T-cell (primary cell): ENCODE measurements at regions not wholly inside any gene's neighbourhood (a gene's known extent, or its start where the extent isn't known, plus 50 kb on each side); places are given as distances from the start of the nearest gene placed in this dataset.

Experiments
- ATAC-seq, 4 experiments: fragments of 200-7000 bp in 3 of 4; fragments of 150-1000 bp in 1 of 4; cut with Tn5 transposase; replicated peaks in 1 of 4; 1 replicate in 3 of 4; 2 replicates in 1 of 4; pipeline ENCODE4 v1.10.0; 2021; ENCODE audit warnings: moderate library complexity in 3 of 4, mild to moderate bottlenecking in 2 of 4, moderate number of reproducible peaks in 1 of 4
- CTCF ChIA-PET, 2 donors: fragments of 300-600 bp; sonication (Branson Sonifier 250); formaldehyde crosslinking; loops; one replicate each; lab custom pipeline; 2022; ENCODE audit warnings: antibody characterized with exemption in 2 of 2; lab: Charles Lee
- POLR2A ChIA-PET, 2 donors: fragments of 300-600 bp; sonication (Branson Sonifier 250); formaldehyde crosslinking; loops; one replicate each; lab custom pipeline; 2022; ENCODE audit warnings: antibody characterized with exemption in 2 of 2; lab: Charles Lee
- DNase-seq, 35 experiments: peaks; one replicate each; pipeline versions ENCODE4 v3.0.0 to v3.0.0-alpha.2; 2013 to 2023
- H3K27ac ChIP-seq: one replicate; pipeline ENCODE4 v1.5.1; 2013; ENCODE audit warnings: low read length
- H3K27me3 ChIP-seq, 2 experiments: replicated peaks in 1 of 2; 1 replicate in 1 of 2; 2 replicates in 1 of 2; pipeline versions ENCODE4 v1.6.1 to v1.7.0; 2013; ENCODE audit warnings: low read length in 1 of 2, mixed read lengths in 1 of 2; ENCODE audit not compliant: control insufficient read depth in 2 of 2, insufficient read depth in 2 of 2; ENCODE audit errors: extremely low read depth in 1 of 2
- H3K36me3 ChIP-seq, 2 donors: 1 replicate in 1 of 2; 2 replicates in 1 of 2; pipeline versions ENCODE4 v1.6.1 to v1.7.0; 2013; ENCODE audit warnings: low read length in 1 of 2; ENCODE audit not compliant: control insufficient read depth in 2 of 2, insufficient read depth in 1 of 2; ENCODE audit errors: extremely low read depth in 1 of 2
- H3K4me1 ChIP-seq, 2 experiments: 1 replicate in 1 of 2; 2 replicates in 1 of 2; pipeline versions ENCODE4 v1.6.1 to v1.7.0; 2013; ENCODE audit warnings: low read length in 2 of 2, mixed read lengths in 1 of 2; ENCODE audit not compliant: insufficient read depth in 2 of 2, control insufficient read depth in 1 of 2; ENCODE audit errors: extremely low read depth in 1 of 2
- H3K4me3 ChIP-seq, 2 donors: 1 replicate in 1 of 2; 2 replicates in 1 of 2; pipeline versions ENCODE4 v1.5.1 to v1.7.0; 2013; ENCODE audit warnings: mild to moderate bottlenecking in 2 of 2, low read length in 1 of 2, moderate library complexity in 1 of 2; ENCODE audit not compliant: control insufficient read depth in 1 of 2; ENCODE audit errors: extremely low read depth in 1 of 2
- H3K9me3 ChIP-seq: 2 replicates; pipeline ENCODE4 v1.7.0; 2013
- H3K27ac Mint-ChIP-seq, 2 donors: one replicate each; pipeline ENCODE4 v1.8.0; 2020 to 2021; ENCODE audit warnings: mild to moderate bottlenecking in 2 of 2, mixed read lengths in 2 of 2
- H3K27me3 Mint-ChIP-seq, 2 donors: one replicate each; pipeline ENCODE4 v1.8.0; 2021 to 2022; ENCODE audit warnings: mixed read lengths in 2 of 2
- H3K36me3 Mint-ChIP-seq: one replicate; pipeline ENCODE4 v1.8.0; 2021; ENCODE audit warnings: mixed read lengths
- H3K4me1 Mint-ChIP-seq, 3 donors: one replicate each; pipeline ENCODE4 v1.8.0; 2020 to 2022; ENCODE audit warnings: mixed read lengths in 3 of 3, mild to moderate bottlenecking in 1 of 3
- H3K4me3 Mint-ChIP-seq, 3 donors: one replicate each; pipeline ENCODE4 v1.8.0; 2020 to 2022; ENCODE audit warnings: mild to moderate bottlenecking in 3 of 3, mixed read lengths in 3 of 3, moderate library complexity in 3 of 3
- H3K9me3 Mint-ChIP-seq, 3 donors: one replicate each; pipeline ENCODE4 v1.8.0; 2020 to 2022; ENCODE audit warnings: mixed read lengths in 3 of 3
- WGBS: methylation state at CpG from one replicate; pipeline ENCODE4 v1.1.5; 2013; ENCODE audit warnings: missing lambda C conversion rate; ENCODE audit not compliant: insufficient coverage; 5-methylcytosine and 5-hydroxymethylcytosine counted together

DNA sequence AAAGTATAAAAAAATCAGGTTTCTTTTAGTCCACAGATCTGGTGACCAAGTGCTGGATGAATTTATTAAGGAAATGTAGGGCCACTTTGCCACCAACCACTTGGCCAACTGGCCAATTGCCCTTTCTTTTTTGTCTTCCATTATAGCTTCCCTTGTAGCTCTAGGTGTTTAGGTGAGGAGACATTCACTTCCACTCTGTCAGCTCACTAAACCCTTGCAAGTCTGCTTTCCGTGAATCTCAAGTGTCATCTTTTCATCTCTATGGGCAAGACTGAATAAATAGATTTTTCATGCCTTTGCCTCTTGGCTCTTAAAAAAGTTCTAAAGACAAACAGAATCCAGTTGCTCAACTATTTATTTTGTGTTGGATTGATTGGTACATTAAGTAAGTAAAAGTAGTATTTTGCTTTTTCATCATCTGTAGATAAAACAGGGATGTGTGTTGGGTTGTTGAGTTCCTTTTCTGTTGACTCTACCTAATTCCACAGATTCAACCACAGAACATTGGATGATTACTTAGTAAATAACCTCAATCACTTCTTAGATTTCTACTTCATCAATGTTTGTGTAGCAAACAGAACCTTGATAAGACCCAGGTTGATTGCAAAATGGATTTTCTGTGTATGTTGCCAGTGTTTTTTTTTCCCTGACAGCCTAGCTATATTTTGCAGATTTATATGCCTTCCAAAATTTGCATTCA is 68.1 kb upstream of the GRXCR1 start:
- no peak overlapping the region for H3K4me3 Mint-ChIP-seq
- Histone ChIP-seq H3K36me3 (no peaks in the 10 kb centered on the region), H3K27me3 (peaks cover 0 to 2% of the 10 kb centered on the region in 2 experiments), H3K9me3 (no peaks in the 10 kb centered on the region), H3K4me1 (no peaks in the 10 kb centered on the region), H3K27ac (no peak overlapping the region), H3K4me3 (no peak overlapping the region)
- no peak for DNase-seq
- no peaks in the 10 kb centered on the region for H3K36me3 Mint-ChIP-seq
- no peaks in the 10 kb centered on the region for H3K4me1 Mint-ChIP-seq
- no peak overlapping the region for H3K27ac Mint-ChIP-seq
- CTCF ChIA-PET, result no interaction called here
- no peak for ATAC-seq
- POLR2A ChIA-PET, result no interaction called here
- WGBS, result no CpG with 5 or more reads among the region's 1 CpG
- peaks cover 5 to 13% of the 10 kb centered on the region in 2 donors for H3K27me3 Mint-ChIP-seq
- H3K9me3 Mint-ChIP-seq, result no peaks in the 10 kb centered on the region

DNA sequence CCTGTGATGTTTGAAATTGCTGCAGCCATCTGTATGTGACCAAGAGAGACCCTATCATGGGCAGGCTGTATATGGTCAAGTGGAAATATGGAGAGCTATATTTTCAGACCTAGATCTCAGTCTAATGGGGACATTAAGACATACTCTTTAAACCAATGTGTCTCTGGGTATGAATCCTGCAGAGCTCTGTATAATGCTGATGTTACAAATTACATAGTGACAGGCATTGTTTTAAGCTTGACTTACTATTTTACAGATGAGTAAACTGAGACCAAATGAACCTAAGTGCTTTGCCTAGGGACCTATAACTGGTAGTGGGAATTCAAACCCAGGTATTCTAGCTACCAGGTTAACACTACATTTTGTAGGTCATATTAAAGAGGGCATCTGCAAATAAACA is 71.3 kb upstream of the GRXCR1 start:
- Histone ChIP-seq H3K9me3 (no peaks in the 10 kb centered on the region), H3K27ac (no peak overlapping the region), H3K27me3 (peaks cover 0 to 2% of the 10 kb centered on the region in 2 experiments), H3K4me3 (no peak overlapping the region), H3K36me3 (no peaks in the 10 kb centered on the region), H3K4me1 (no peaks in the 10 kb centered on the region)
- Mint-ChIP-seq H3K27me3 (peaks cover 4 to 8% of the 10 kb centered on the region in 2 donors), H3K4me3 (no peak overlapping the region), H3K27ac (no peak overlapping the region), H3K4me1 (no peaks in the 10 kb centered on the region), H3K9me3 (no peaks in the 10 kb centered on the region), H3K36me3 (no peaks in the 10 kb centered on the region)
- ATAC-seq (no peak), DNase-seq (no peak)
- ChIA-PET POLR2A (no interaction called here), CTCF (interaction anchor here (0.6 to 0.9 kb wide), 3 partner anchors 29 to 253 kb away, joined by 3 to 5 read pairs (median 3); no protein-coding TSS in a partner anchor)

DNA sequence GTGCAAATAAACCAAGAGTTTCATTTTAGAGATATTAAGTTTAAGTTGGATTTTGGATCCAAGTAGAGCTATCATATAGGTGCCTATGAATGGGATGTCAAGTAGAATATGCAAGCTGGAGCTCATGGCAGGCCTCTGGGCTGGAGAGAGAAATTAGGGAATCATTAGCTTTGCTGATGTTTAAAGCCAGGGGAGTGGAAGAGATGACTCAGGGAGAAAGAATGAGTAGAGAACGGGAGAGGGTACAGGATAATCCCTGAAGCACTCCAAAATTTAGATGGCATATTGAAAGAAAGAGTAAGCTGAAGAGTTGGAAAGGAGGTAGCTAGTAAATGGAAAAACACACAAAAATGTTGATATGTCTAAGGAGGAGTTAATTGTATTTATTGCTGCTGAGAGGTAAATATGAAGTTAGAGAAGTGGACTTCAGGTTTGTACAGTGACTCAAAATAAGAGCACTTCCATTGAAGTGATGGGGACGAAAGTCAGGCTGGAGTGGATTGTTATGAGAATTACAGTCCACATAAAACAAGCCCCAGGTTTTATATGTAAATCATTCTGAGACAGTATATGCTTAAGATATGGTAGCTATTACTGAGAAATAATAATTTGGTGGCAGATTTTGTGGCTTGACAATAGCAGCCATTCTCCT is 72.5 kb upstream of the GRXCR1 start:
- no peaks in the 10 kb centered on the region for H3K4me1 Mint-ChIP-seq
- H3K4me3 Mint-ChIP-seq, result no peak overlapping the region
- Histone ChIP-seq H3K27me3 (peaks cover 0 to 2% of the 10 kb centered on the region in 2 experiments), H3K9me3 (no peaks in the 10 kb centered on the region), H3K27ac (no peak overlapping the region), H3K4me3 (no peak overlapping the region), H3K4me1 (no peaks in the 10 kb centered on the region), H3K36me3 (no peaks in the 10 kb centered on the region)
- no peak overlapping the region for H3K27ac Mint-ChIP-seq
- CTCF ChIA-PET, result interaction anchor here in 1 of 2 donors (1.1 kb wide), 1 partner anchor 251 kb away, joined by 6 read pairs; no protein-coding TSS in a partner anchor
- peaks cover 0 to 4% of the 10 kb centered on the region in 2 donors for H3K27me3 Mint-ChIP-seq
- POLR2A ChIA-PET, result no interaction called here
- WGBS, result 88% methylated on average over 1 of the region's 2 CpGs
- H3K9me3 Mint-ChIP-seq, result no peaks in the 10 kb centered on the region
- DNase-seq, result no peak
- H3K36me3 Mint-ChIP-seq, result no peaks in the 10 kb centered on the region
- ATAC-seq, result no peak

GRCh38 chr4:42817913-42818312 is 74.6 kb upstream of the GRXCR1 start:
- Histone ChIP-seq H3K27me3 (peaks cover 0 to 2% of the 10 kb centered on the region in 2 experiments), H3K27ac (no peak overlapping the region), H3K36me3 (no peaks in the 10 kb centered on the region), H3K4me3 (no peak overlapping the region), H3K9me3 (no peaks in the 10 kb centered on the region), H3K4me1 (no peaks in the 10 kb centered on the region)
- ChIA-PET POLR2A (interaction anchor here in 1 of 2 donors (0.7 kb wide), 1 partner anchor 9 kb away, joined by 3 read pairs; no protein-coding TSS in a partner anchor), CTCF (interaction anchor here (1.4 to 4.2 kb wide), 4 partner anchors 45 to 251 kb away, joined by 4 to 19 read pairs (median 6); no protein-coding TSS in a partner anchor)
- Mint-ChIP-seq H3K27ac (no peak overlapping the region), H3K9me3 (no peaks in the 10 kb centered on the region), H3K27me3 (peaks cover 0 to 4% of the 10 kb centered on the region in 2 donors), H3K4me3 (no peak overlapping the region), H3K4me1 (no peaks in the 10 kb centered on the region), H3K36me3 (no peaks in the 10 kb centered on the region)
- ATAC-seq (no peak), DNase-seq (no peak)

DNA sequence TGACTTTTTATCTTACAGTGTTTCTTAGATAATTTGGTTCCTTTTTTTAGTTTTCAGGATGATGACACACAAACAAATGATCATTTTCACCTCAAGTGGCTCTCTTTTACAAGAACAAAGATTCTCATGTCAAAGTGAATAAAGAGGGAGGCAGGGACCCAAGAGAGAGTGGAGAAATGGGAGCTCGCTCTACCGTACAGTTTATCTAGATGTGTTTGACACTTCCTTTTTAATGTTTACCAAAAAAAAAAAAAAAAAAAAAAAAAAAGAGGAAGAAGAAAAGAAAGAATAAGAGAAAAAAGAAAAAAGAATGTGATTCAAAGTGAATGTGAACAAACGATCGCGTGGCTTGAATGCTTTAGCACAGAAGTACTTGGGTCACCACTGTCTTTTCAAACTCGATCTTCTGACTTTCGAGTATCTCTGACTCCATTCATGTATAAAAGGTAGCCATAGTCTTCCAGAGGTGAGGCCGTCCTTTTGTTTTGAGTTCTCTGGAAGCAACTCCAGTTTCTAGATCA is 75.6 kb upstream of the GRXCR1 start:
- Mint-ChIP-seq H3K27ac (no peak overlapping the region), H3K4me1 (no peaks in the 10 kb centered on the region), H3K4me3 (no peak overlapping the region), H3K27me3 (peaks cover 0 to 4% of the 10 kb centered on the region in 2 donors), H3K9me3 (no peaks in the 10 kb centered on the region), H3K36me3 (no peaks in the 10 kb centered on the region)
- no peak for DNase-seq
- Histone ChIP-seq H3K4me1 (no peaks in the 10 kb centered on the region), H3K36me3 (no peaks in the 10 kb centered on the region), H3K27me3 (peaks cover 0 to 2% of the 10 kb centered on the region in 2 experiments), H3K27ac (no peak overlapping the region), H3K9me3 (no peaks in the 10 kb centered on the region), H3K4me3 (no peak overlapping the region)
- CTCF ChIA-PET, result interaction anchor here (0.6 to 4.2 kb wide), 14 partner anchors 46 to 515 kb away, joined by 3 to 19 read pairs (median 3); no protein-coding TSS in a partner anchor
- no peak for ATAC-seq
- POLR2A ChIA-PET, result no interaction called here
- 56% methylated on average over 3 of the region's 8 CpGs for WGBS

GRCh38 chr4:42816189-42816879 is 76.2 kb upstream of the GRXCR1 start:
- H3K4me1 Mint-ChIP-seq, result no peaks in the 10 kb centered on the region
- Histone ChIP-seq H3K27me3 (peaks cover 0 to 2% of the 10 kb centered on the region in 2 experiments), H3K4me1 (no peaks in the 10 kb centered on the region), H3K27ac (no peak overlapping the region), H3K4me3 (no peak overlapping the region), H3K36me3 (no peaks in the 10 kb centered on the region), H3K9me3 (no peaks in the 10 kb centered on the region)
- no peaks in the 10 kb centered on the region for H3K36me3 Mint-ChIP-seq
- no peaks in the 10 kb centered on the region for H3K9me3 Mint-ChIP-seq
- H3K27ac Mint-ChIP-seq, result no peak overlapping the region
- whole genome bisulfite sequencing, result no CpG with 5 or more reads among the region's 9 CpGs
- ChIA-PET POLR2A (no interaction called here), CTCF (interaction anchor here in 1 of 2 donors (1.5 to 4.2 kb wide), 2 partner anchors 247 to 249 kb away, joined by 6 to 19 read pairs; no protein-coding TSS in a partner anchor)
- peaks cover 1 to 6% of the 10 kb centered on the region in 2 donors for H3K27me3 Mint-ChIP-seq
- H3K4me3 Mint-ChIP-seq, result no peak overlapping the region
- no peak for ATAC-seq
- DNase-seq, result no peak
